ENCODE measurements at regions not wholly inside any gene's neighbourhood (a gene's known extent, or its start where the extent isn't known, plus 50 kb on each side); places are given as distances from the start of the nearest gene placed in this dataset.
"Not testable (repeated sequence)": the region's sequence is repeated elsewhere in the genome, so short reads cannot be mapped to it uniquely, and the experiment has no call there.

DNA sequence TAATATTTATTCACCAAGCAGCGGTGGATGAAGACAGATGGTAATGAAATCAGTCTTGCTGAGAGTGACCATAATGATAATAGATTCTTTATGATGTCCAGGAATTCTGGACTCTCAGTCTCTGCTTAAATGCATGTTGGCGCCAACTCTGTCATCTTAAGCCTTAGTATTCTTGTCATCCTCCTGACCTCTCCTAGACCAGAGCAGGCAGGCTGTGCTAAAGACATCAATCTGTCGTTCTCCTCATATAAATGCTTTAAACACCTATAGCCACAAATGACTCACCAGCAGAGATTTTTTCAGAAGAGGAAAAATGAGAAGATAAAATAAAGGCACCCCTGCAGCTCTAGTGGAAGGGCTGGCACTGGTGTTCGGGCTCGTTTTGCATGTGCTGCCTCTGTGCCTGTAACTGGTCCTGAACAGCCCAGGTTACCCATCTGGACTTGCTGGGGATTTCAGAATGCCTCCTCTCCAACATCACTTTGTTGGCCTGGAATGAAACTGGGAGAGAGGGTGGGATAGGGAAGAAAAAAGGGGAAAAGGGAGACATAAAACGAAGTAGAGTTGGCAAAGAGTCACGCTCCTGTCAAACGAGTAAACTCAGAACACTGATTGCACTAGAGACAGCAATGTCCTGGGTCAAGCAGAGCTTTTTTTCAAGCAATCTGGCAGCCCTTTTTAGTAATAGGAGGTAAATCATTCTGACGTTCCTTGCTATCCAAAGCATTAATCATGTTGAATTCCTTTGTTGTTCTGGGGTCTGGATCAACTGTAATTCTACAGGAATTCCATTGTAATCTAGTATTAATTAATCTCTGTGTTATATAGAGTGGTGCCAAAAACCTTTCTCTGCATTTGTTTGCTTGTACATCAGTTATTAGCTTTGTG lies 195.5 kb upstream of the CLINT1 start:
- in situ Hi-C loops (cut with HindIII; ENCODE audit: low sequenced_read_pairs), result no loop called here

- in situ Hi-C loops (cut with HindIII; ENCODE audit: low sequenced_read_pairs), result no loop called here
These were observed 192.1 kb upstream of the CLINT1 start for GRCh38 chr5:158051036-158051435.

DNA sequence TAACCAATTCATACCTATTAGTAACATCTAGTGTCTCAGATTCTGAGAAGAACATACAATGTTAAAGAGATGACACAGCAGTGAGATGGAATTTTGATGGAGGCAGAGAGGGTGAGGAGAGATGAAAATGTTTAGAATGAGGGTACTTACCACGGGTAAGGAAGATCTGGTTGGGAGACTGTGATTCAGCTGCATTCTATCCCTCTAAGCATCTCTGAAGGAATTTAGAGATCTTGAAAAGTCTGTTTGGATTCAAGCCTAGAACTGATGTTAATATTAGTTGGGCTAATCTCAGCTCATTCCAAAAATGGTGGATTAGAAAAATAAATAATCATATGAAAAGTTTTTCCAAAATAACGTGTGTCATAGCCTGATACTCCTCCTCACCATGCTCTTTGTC lies 191.5 kb upstream of the CLINT1 start:
- in situ Hi-C loops (cut with HindIII; ENCODE audit: low sequenced_read_pairs), result no loop called here

DNA sequence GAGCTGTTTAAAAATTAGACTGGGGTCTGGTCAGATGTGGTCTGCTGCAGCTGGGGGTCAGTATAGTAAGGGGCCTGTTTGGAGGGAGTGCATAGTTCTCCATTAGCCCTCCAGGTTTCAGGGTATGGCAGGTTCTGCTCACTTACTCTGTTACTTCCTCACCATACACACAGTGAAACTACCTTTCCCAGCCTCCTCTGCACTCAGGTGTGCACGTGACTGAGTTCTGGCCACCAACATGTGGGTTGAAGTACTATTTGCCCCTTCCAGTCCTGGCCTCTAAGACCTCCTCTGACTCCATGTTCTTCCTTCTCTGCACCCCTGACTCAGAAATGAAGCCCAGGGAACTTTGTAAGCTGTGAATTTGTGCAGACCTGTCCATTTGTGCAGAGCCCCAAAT lies 190.5 kb upstream of the CLINT1 start:
- in situ Hi-C loops (cut with HindIII; ENCODE audit: low sequenced_read_pairs), result no loop called here

DNA sequence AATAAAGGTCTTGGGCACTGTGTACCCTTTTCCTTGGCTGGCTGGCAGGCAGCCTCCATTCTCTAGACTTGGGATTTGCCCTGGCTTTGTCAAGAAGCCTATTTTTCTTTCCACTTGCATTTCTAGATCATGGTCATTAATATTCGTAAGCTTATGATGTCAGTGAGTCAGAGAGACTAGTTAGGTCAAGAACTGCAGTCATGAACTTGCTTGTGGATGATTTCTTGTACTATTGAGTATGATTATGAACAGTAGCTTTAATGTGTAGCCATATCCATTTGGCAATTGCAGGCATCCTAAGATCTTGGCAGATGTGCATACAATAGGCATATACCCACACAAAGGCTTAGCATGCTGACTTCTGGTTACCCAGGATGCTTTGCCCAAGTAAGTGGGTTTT lies 186.8 kb upstream of the CLINT1 start:
- in situ Hi-C loops (cut with HindIII; ENCODE audit: low sequenced_read_pairs), result no loop called here

GRCh38 chr5:158039911-158040347 lies 181.0 kb upstream of the CLINT1 start:
- in situ Hi-C loops (cut with HindIII; ENCODE audit: low sequenced_read_pairs), result no loop called here

- in situ Hi-C loops (cut with HindIII; ENCODE audit: low sequenced_read_pairs), result no loop called here
These were observed 180.5 kb upstream of the CLINT1 start for GRCh38 chr5:158039441-158039840.

DNA sequence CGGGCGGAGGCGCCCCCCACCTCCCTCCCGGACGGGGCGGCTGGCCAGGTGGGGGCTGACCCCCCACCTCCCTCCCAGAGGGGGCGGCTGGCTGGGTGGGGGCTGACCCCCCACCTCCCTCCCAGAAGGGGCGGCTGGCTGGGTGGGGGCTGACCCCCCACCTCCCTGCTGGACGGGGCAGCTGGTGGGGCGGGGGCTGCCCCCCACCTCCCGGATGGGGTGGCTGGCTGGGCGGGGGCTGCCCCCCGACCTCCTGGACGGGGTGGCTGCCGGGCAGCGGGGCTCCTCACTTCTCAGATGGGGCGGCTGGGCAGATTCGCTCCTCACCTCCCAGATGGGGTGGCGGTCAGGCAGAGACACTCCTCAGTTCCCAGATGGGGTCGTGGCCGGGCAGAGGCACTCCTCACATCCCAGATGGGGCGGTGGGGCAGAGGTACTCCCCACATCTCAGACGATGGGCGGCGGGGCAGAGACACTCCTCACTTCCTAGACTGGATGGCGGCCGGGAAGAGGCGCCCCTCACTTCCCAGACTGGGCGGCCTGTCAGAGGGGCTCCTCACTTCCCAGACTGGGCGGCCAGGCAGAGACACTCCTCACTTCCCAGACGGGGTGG lies 178.1 kb upstream of the CLINT1 start:
- in situ Hi-C loops (cut with HindIII; ENCODE audit: low sequenced_read_pairs), result not testable (repeated sequence)

DNA sequence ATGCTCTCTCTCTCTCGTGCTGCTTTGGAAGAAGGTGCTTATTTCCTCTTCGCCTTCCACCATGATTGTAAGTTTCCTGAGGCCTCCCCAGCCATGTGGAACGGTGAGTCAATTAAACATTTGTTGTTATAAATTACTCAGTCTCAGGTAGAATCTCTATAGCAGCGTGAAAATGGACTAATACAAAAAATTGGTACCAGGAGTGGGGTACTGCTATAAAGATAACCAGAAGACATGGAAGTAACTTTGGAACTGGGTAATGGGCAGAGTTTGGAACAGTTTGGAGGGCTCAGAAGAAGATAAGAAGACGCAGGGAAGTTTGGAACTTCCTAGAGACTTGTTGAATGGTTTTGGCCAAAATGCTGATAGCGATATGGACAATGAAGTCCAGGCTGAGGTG lies 175.6 kb upstream of the CLINT1 start:
- in situ Hi-C loops (cut with HindIII; ENCODE audit: low sequenced_read_pairs), result not testable (repeated sequence)

DNA sequence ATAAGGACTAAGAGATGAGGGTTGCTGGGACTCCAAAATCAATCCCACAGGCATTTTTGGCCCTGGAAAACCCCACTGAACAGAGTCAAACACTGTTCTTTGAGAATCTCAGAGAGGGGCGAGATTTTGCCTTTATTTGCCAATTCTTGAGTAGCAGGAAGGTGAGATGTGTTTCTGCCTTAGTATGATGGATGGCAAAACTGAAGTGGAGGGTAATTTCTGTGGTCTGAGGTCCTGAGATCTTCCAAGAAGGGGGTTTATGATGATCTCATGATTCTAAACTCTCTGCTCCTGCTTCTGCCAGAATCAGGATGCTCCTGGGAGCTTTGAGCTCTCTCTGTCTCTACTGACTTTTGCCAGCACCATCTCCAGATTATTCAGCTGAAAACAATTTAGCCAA lies 174.8 kb upstream of the CLINT1 start:
- in situ Hi-C loops (cut with HindIII; ENCODE audit: low sequenced_read_pairs), result no loop called here

GRCh38 chr5:158033076-158033475 lies 174.1 kb upstream of the CLINT1 start:
- in situ Hi-C loops (cut with HindIII; ENCODE audit: low sequenced_read_pairs), result no loop called here

GRCh38 chr5:158032246-158032645 lies 173.3 kb upstream of the CLINT1 start:
- in situ Hi-C loops (cut with HindIII; ENCODE audit: low sequenced_read_pairs), result no loop called here

GRCh38 chr5:158027806-158028775 lies 169.1 kb upstream of the CLINT1 start:
- in situ Hi-C loops (cut with HindIII; ENCODE audit: low sequenced_read_pairs), result no loop called here

DNA sequence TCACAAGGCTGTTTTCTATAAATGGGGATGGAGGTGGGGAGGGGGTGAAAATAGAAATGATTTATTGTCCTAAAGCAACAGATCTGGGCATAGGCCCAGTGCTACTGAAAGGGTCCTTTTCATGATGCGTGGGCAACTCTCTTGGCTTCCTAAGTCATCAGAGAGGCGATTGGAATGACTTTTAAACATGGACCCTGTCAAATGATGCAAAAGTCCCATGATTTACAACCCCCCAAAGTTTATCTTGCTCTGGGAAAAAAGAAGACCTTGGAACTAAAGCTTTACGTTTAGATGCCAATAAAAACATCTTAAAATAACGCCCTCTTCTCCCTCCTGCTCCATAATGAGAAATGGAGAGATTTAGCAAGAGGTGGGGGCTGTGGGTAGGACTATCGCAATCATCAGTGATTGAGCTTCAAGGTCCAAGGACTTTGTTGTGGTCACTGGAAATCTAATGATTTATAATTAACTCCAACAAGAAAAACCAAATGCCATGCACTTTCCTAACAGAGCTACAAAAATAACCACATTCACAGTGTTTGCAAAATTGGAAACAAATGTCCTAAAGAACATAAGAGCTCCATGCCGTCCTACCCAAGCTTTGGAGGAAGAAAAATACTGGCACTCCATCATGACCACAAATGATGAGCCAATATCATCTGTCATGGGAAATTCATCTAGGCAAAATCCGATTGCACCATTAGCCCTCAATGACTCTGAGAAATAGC lies 167.5 kb upstream of the CLINT1 start:
- in situ Hi-C loops (cut with HindIII; ENCODE audit: low sequenced_read_pairs), result no loop called here

- in situ Hi-C loops (cut with HindIII; ENCODE audit: low sequenced_read_pairs), result no loop called here
These were observed 164.3 kb upstream of the CLINT1 start for GRCh38 chr5:158023266-158023665.

DNA sequence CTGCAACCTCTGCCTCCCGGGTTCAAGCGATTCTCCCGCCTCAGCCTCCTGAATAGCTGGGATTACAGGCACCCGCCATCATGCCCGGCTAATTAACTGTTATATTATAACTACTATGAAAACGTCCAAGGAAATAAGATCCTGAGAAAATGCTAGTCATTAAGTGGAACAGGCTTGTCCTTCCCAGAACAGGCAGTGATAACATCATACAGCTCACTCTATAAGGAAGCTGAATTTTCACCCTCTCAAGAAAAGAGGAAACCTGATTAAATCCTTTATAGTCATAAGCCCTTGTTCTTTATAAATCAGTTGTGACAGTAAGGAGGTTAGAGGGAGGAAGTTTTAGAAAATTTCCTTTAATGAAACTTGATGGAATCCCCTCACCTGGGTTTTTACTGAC lies 163.9 kb upstream of the CLINT1 start:
- in situ Hi-C loops (cut with HindIII; ENCODE audit: low sequenced_read_pairs), result no loop called here

- in situ Hi-C loops (cut with HindIII; ENCODE audit: low sequenced_read_pairs), result no loop called here
These were observed 163.4 kb upstream of the CLINT1 start for GRCh38 chr5:158022393-158022792.

DNA sequence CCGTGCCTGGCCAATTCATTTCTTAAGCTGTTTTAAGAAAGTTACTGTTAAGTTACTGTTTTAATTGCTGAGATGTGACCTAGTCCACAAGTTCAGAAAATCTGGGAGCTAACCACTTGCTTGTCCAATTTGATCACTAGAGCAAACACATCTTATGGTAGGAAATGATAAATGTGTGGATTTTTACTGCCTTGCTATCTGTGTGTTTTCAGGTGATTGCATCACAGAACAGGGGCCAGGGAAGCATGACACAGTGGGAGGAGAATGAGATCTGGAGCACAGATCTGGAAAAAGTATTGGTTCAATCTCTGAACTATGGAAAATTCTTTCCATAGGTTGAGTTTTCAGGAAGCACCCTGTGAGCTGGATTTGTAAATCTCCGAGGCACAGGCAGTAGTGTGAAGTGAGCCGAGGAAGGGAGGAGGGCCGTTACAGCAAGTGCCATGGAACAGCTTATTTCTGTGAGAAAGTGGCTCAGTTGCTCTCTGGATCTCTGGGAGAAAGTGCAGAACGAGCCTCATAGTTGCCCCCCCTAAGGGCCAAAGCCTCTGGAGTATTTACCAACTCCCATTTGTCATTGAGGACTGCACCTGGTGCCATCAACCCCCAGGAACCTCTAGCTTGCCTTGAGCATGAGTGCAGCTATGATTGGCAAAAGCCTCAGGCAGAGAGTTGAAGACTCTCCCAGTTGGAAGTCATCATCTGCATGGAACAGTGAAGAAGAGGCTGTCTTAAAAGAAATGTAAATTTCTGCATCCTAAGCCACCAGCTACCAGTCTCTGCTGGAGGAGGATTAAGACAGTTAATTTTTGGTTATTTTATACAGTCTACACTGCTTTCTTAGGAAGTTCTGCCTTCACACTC lies 161.8 kb upstream of the CLINT1 start:
- in situ Hi-C loops (cut with HindIII; ENCODE audit: low sequenced_read_pairs), result no loop called here

- in situ Hi-C loops (cut with HindIII; ENCODE audit: low sequenced_read_pairs), result no loop called here
These were observed 158.5 kb upstream of the CLINT1 start for GRCh38 chr5:158017469-158017868.

- in situ Hi-C loops (cut with HindIII; ENCODE audit: low sequenced_read_pairs), result no loop called here
These were observed 155.4 kb upstream of the CLINT1 start for GRCh38 chr5:158014372-158014771.
